ENCODE measurements at regions not wholly inside any gene's neighbourhood (a gene's known extent, or its start where the extent isn't known, plus 50 kb on each side); places are given as distances from the start of the nearest gene placed in this dataset.

DNA sequence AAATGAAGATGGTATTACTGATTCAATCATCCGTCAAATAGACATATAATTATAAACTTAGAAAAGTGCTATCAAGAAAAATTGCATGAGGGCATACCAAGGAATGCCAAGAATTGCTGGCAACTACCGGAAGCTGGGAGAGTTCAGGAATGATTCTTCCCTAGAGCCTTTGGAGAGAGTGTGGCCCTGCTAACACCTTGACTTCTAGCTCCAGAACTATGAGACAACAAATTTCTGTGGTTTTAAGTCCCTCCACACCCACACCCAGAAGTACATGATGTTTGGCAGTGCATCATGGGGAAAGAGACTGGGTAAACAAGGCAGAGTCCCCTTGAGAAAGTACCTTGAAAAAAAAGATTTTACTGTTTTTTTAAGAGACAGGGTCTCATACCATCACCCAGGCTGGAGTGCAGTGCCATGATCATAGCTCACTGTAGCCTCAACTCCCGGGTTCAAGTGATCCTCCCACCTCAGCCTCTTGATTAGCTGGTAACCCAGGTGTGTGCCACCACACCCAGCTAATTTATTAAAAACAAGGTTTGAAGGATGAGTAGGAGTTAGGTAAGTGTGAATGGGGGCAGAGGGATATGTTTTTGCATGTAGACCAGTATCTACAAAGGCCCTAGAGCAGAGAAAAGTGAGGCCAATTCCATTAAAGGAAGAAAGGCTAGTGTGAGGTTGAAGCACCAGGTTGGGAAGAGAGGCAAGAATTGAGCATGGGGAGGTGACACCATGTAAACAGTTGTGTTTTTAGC lies 53.1 kb downstream of the GSX2 start:
- peak; percentile 55 for DNase-seq (ENCODE audit: low read depth)

DNA sequence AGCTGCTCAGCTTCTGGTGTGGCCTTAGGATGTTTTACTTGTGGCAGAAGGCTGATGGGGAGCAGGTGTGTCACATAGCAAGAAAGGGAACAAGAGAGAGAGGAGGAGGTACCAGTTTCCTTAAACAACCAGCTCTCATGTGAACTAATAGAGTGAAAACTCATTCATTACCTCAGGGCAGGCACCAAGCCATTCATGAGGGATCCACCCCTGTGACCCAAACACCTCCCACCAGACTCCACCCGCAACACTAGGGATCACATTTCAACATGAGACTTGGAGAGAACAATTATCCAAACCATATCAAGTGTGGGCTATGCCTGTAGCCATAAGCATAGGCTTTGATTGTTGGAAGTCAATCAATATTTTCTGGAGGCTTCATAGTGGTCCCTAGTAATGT lies 56.0 kb downstream of the GSX2 start:
- no peak for DNase-seq (ENCODE audit: low read depth)

DNA sequence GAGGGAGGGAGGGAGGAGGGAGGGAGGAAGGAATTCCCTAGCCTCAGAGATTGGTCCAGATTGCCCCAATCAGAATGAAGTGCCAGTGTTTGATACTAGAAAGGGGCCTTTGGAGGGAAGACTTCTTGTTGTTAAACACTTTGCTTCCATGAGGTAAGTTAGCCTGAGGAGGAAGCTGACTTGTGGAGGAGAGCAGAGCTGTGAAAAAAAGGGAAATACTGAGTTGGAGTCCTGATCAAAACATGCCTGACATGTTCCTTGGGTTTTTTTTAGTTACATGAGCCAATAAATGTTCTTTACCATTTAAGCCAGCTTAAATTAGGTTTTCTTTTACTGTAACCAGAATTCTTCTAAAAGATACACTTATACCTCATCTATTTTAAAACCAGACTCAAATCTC lies 57.6 kb downstream of the GSX2 start:
- no peak for DNase-seq (ENCODE audit: low read depth)

DNA sequence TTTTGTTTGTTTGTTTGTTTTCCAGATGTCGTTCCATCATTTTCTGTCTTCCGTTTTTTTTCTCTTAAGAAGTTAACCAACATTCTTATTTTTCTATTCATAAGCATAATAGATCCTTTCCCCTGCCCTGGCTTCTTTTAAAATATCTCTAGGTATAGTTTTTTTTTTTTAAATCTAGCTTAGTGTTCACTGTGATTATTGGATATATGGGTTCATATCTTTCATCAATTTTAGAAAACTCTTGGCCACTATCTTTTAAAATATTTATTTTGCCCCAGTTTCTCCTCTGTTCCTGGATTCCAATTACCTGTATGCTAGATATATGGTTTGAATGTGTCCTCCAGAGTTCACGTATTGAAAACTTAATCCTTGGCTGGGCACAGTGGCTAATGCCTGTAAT lies 59.6 kb downstream of the GSX2 start:
- no peak for DNase-seq (ENCODE audit: low read depth)

DNA sequence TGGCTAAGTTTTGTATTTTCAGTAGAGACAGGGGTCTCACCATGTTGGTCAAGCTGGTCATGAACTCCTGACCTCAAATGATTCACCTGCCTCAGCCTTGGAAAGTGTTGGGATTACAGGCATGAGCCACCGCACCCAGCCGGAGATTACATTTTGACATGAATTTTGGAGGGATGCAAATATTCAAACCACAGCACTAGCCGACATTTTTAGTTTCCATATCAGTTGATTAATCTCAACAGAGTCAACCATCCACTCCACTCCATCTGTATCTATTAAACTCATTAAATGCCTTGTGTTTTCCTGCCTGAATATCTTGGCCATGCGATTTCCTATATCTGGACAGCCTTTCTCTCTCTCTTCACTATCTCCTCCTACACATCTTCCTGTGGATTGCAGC lies 64.1 kb upstream of the PDGFRA start:
- DNase-seq (ENCODE audit: low read depth), result peak; percentile 49

DNA sequence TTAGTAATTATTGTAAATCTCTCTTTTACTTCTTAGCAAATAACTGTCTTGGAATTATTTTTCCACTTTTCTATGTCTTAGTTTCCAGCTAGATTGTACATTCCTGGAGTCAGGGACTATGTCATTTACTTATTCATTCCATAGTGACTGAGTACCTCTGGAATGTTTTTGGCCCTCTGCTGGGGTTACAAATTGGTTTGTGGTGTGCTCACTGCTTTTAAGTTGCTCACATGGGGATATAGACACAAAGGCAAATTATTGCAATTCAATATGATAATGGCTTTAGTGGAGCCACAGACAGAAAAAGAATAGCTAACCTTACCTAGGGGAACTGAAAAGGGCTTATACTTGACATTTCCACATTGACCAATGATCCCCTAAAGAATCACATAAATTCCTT lies 63.7 kb upstream of the PDGFRA start:
- peak; percentile 89 for DNase-seq (ENCODE audit: low read depth)

DNA sequence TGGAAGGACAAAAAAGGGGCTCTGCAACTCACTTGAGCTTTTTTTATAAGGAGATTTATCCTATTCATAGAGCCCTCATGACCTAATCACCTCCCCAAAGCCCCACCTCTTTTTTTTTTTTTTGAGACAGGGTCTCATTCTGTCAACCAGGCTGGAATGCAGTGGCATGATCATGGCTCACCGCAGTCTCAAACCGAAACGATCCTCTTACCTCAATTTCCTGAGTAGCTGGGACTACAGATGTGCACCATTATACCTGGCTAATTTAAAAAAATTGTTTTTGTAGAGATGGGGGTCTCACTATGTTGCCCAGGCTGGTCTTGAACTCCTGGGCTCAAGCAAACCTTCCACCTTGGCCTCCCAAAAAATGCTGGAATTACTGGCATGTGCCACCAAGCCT lies 61.6 kb upstream of the PDGFRA start:
- no peak for DNase-seq (ENCODE audit: low read depth)

DNA sequence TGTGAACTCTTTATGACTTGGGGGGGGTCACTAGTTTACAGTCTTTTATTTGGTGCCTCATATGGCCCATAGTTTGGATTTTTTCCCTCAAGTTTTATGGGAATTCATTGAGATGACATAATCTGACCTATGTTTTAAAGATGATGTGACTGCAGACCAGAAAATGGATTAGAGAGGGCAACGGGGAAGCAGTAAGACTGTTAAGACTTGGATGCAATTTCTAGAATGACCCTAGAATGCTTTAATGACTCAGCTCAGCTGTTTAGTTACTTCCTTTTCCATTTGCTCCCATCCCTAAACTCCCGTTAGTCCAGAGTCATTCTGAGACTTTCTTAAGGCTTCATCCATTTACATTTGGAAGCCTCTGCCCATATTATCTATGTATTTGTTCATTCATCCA lies 59.9 kb upstream of the PDGFRA start:
- DNase-seq (ENCODE audit: low read depth), result peak; percentile 34

DNA sequence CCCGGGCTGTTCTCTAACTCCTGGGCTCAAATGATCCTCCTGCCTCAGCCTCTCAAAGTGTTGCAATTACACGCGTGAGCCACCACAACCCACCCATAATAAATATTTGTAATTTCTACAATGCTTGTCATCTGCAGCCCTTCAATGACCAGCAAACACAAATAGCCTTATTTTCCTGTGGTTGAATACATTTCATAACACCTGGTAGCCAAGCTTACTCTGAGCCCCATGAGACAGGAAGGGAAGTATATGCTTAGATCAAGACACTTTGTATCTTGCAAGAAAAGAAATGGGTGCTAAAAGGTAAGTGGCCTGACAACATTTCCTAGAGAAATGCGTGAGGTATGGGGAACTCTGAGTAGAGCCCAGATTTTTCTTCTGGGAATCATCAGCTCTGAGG lies 56.9 kb upstream of the PDGFRA start:
- DNase-seq (ENCODE audit: low read depth), result no peak

DNA sequence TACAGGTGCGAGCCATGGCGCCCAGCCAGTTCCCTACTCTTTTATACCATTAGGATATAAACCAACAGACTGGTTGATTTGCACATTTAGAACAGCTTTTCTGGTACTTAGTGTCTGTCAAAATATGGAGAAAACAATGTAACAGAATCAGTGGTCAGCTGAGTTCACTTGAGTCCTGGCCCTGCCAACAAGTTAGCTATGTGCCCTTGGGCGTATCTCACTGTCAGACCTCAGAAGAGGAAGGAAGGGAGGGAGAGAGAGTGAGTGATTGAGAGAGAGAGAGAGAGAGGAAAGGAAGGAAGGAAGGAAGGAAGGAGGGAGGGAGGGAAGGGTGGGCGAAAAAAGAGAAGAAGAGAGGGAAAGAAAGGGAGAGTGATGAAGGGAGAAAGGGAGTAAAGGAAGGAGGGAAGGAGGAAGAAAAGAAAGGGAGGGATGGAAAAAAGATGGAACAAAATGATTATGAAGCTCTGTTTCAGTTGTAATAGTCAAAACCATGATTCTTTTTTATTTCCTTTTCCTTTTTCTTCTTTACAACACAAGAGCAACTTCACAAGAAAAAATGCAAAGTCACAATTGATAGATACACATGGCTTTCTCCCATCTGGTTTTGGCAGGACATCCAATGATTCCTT lies 55.7 kb upstream of the PDGFRA start:
- DNase-seq (ENCODE audit: low read depth), result no peak

DNA sequence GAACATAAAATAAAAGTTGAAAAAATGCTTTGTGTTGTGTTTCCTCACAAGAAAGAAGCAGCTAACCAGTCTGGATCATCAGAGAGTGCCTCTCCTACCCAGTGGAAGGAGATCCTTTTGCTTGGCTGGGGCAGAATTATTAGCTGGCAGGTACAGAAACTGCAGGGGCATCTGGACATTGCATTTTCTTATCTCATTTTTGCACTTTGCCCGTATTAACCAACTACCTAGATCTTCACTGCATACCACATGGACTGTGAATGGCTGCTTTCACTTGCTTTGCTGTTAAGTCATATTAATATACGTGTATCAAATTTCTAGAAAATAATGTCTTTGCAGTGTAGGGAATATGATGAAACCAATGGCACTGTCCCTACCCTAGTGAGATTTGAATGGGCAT lies 52.9 kb upstream of the PDGFRA start:
- DNase-seq (ENCODE audit: low read depth), result no peak

All from ELR (cell line).